ENCODE measurements at regions not wholly inside any gene's neighbourhood (a gene's known extent, or its start where the extent isn't known, plus 50 kb on each side); places are given as distances from the start of the nearest gene placed in this dataset.

DNA sequence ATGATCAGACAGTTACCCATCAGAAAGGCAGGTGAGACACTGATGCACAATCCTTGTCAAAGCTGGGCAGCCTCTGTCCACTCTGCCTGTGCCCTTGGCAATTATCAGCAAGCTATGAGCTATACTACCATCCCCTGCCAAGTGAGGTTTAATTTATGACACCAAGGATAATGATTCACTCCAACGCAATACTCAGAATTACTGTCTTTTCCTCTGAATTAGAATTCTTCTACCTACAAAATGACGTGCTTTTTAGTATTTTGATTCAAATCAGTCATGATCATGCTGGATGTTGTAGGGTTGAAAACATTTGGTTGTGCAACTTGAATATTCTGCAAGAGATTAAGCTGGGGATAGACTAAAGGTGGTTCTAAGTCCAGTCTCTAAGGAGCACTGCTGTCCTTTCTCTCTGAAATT lies 116.8 kb upstream of the SOX9 start:
- TF ChIP-seq CTCF (IDR thresholded peaks at IDR 0.05) (no peak), POLR2A (IDR thresholded peaks at IDR 0.05) (no peak)

Measured in Peyer's patch (tissue), 4 donors.